ENCODE measurements at regions not wholly inside any gene's neighbourhood (a gene's known extent, or its start where the extent isn't known, plus 50 kb on each side); places are given as distances from the start of the nearest gene placed in this dataset.

- no peak for DNase-seq (ENCODE audit: extremely low read depth in 1 of 2, low read depth in 1 of 2)
These were observed 174.7 kb downstream of the LPIN1 start for GRCh38 chr2:11920993-11921583.

DNA sequence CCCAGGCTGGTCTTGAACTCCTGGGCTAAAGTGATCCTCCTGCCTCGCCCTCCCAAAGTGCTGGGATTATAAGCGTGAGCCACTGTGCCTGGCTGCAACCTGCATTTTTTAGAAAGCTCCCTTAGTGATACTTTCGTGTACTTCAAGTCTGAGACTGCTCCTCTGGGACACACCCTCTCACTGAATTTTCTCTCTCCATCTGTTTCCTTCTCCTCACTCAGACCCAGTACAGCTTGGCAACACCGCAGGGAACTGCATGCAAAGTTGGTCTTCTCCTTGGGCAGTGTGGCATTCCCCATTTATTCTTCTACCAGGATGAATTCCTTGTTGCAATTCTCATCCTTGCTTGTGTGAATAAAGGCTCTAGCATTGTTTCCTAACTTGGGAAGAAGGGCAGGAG, 175.9 kb downstream of the LPIN1 start:
- no peak for DNase-seq (ENCODE audit: extremely low read depth in 1 of 2, low read depth in 1 of 2)

DNA sequence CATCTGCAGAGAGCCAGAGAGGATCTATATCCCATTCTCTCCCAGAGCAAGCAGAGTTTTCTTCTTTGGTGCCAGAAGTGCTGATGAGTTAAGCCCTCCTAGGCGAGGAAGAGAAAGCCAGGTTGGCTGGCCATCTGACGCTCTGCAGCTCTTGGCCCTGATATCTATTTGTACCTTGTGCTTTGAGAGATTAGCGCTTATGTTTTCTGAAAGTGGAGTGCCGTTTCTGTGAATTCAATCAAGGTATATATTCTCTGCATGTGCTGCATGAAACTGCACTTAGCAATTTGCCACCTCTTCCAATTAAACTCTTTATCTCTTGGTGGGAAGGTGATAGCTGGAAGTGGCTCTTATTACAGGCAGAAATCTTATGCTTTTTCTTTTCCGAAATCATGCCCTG, 177.5 kb downstream of the LPIN1 start:
- no peak for DNase-seq (ENCODE audit: extremely low read depth in 1 of 2, low read depth in 1 of 2)

GRCh38 chr2:11925295-11926066, 179.0 kb downstream of the LPIN1 start:
- DNase-seq (ENCODE audit: extremely low read depth in 1 of 2, low read depth in 1 of 2), result no peak

DNA sequence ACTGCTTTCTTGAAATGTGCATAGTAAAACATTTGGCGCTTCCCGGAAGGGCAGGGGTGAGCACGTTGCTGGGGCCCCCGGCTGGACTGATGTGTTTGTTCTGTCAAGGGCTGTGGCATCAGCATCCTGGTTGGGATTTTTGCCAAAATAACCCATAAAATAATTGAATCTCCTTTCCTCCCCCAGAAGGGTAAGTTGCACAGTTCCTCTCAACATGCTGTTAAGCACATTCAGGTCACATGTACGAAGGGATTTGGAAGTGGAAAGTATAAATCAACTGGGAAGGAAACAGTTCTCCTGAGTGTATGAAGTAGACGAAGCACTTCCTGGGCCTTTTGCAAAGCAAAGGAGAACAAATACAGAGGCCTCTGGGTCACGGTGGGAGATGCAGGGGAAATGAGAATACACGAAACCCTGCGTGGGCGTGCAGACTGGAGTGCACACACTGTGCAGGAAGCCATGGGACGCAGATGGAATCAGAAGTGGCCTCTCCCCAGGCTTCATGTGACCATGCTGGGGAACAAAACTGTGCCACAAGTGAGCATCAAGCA, 183.9 kb downstream of the LPIN1 start:
- no peak for DNase-seq (ENCODE audit: extremely low read depth in 1 of 2, low read depth in 1 of 2)

- DNase-seq (ENCODE audit: extremely low read depth in 1 of 2, low read depth in 1 of 2), result no peak
These were observed 185.6 kb downstream of the LPIN1 start for GRCh38 chr2:11932048-11932512.

GRCh38 chr2:11932962-11933361, 186.5 kb downstream of the LPIN1 start:
- no peak for DNase-seq (ENCODE audit: extremely low read depth in 1 of 2, low read depth in 1 of 2)

DNA sequence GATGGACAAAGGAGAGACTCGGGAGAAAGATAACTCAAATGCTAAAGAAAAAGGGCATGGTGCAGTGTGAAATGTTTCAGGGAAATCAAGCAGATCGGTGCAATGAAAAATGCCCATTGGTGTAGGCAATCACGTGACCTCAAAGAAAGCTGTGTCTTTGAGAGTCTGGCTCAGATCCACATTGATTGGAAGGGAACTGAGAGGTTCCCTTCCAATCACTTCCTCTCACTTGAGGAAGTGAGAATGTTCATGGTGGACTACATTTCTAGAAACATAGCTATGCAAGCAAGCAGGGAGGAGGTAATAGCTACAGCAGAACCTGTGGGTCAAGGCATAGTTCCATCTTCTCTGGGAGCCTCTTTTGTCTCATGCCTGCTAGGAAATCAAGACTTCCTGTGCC, 187.4 kb downstream of the LPIN1 start:
- DNase-seq (ENCODE audit: extremely low read depth in 1 of 2, low read depth in 1 of 2), result no peak

DNA sequence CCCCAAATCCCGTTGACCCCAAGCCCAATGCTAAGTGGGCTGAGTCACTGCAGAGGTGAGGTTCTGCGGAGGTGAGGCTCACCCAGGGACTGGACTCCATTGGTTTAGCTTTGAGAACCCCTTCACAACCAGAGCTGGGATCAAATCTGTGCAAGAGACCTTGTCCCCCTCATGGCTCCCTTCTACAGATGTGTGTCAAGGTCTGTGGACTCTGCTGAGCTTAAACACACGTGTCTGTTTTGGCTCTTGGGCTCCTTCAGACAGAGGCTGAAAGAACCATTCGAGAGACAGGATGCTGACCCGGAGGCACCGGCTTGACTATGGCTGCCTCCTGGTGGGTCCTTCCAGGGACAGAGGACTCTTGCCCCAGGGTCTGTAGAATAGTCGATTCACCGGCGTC, 190.3 kb downstream of the LPIN1 start:
- DNase-seq (ENCODE audit: extremely low read depth in 1 of 2, low read depth in 1 of 2), result no peak

- DNase-seq (ENCODE audit: extremely low read depth in 1 of 2, low read depth in 1 of 2), result no peak
These were observed 191.8 kb downstream of the LPIN1 start for GRCh38 chr2:11938196-11938595.

- DNase-seq (ENCODE audit: extremely low read depth in 1 of 2, low read depth in 1 of 2), result no peak
These were observed 193.1 kb downstream of the LPIN1 start for GRCh38 chr2:11939523-11939922.

DNA sequence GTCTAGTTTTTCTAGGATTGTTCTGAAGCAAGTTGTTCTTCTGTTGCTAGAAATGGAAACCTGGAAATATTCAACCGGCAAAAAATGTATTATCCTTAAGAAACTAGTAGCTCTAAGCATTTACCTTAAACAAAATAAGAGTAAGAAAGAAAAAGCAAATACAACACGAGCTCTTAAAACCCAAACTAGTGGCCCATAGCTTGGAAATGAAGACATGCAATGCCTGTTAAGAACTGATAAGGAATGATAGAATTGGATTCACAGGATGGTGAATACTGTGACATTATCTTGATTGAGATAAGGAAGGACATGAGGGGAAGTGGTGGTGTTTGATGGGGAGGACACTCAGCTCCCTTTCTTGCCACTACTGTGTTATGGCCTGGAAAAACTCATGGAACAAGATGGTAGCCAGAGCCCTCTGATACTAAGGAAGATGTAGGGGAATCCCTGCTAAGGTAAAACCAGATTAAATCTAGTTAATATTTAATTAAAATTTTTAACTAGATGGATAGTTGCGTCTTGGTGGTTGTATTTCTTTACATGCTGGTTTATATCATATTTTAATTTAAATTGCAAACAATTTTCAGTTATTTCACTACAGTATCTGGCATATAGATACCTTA, 193.8 kb downstream of the LPIN1 start:
- DNase-seq (ENCODE audit: extremely low read depth in 1 of 2, low read depth in 1 of 2), result no peak

DNA sequence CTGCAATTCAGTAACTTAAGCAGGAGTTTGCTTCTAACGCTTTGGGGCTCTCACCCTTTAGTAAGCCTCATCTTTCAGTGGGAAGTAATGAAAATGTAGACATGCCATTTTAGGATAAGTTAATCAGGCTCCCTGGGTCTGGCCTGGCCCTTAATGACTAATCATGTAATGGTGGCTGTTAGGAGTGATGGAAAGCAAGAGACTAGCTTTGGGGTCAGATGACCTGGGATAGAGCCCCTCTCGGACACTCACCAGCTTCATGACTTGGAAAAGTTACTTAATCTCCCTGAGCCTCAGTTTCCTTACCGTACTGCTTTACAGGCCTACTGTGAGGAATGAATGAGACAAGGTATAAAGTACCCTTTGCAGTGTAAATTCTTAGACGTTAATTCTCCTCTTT, 194.4 kb downstream of the LPIN1 start:
- DNase-seq (ENCODE audit: extremely low read depth in 1 of 2, low read depth in 1 of 2), result no peak

DNA sequence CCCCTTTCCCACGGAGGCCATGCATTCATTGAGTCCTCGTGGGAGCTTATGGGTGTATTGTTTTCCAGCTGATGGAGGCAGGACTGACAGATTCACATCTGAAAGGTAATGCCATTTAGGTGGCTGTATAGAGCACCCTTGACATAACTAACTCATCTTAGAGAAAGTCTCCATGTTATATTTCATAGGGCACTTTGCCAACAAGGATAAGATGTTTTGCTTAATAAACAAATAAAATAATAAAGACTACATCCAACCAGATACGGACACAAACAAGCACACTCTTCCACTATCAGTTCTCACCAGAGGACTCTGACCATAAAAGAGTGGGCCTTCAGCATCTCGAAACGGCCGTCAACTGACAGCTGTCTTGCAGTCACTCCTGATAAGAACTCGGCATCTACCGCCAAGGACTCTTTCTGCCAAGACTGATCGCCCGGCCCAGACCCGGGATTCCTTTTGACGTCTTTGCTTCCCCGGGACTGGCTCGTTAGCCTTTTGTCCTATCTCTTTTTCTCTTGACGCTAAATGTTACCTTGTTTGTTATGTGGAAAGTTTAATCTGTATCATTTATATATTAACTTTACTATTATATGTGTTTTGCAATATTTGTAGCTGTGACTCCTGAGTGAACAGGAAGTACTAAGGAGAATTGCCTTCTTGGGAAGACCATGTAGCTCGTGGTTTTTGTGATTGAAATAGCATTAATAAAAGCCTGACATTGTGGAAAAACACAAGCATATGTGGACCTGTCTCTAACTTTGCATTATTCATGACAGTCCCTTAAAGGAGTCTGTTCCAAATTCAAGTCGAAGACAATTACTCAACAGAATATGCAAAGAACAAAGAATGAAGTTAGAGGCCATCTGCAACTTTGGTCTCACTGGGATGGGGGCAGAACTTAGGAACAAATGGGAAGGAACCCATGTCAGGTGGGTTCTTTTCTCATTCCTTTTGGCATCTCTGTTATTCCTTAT, 195.1 kb downstream of the LPIN1 start:
- no peak for DNase-seq (ENCODE audit: extremely low read depth in 1 of 2, low read depth in 1 of 2)

DNA sequence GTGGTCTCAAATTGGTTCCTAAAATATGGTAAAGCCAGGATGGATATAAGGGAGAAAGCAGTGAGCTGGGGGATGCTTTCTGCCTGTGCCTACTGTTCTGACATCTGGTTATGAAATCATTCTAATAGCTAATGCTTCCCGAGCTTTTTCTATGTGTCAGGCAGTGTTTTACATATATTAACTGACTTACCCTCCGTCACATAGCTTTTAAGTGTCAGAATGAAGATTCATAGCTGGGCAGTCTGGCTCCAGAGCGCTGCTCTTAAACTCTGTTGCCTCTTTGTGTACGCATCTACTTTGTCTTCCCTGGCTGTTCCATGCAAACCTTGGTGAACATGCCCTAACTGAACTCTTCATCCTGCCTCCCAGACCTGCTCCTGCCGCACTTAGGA, 195.7 kb downstream of the LPIN1 start:
- no peak for DNase-seq (ENCODE audit: extremely low read depth in 1 of 2, low read depth in 1 of 2)

GRCh38 chr2:11944311-11944710, 197.9 kb downstream of the LPIN1 start:
- DNase-seq (ENCODE audit: extremely low read depth in 1 of 2, low read depth in 1 of 2), result no peak

- DNase-seq (ENCODE audit: extremely low read depth in 1 of 2, low read depth in 1 of 2), result no peak
These were observed 199.0 kb downstream of the LPIN1 start for GRCh38 chr2:11945139-11946126.

- DNase-seq (ENCODE audit: extremely low read depth in 1 of 2, low read depth in 1 of 2), result no peak
These were observed 201.5 kb downstream of the LPIN1 start for GRCh38 chr2:11947956-11948355.

GRCh38 chr2:11949732-11950523, 203.5 kb downstream of the LPIN1 start:
- no peak for DNase-seq (ENCODE audit: extremely low read depth in 1 of 2, low read depth in 1 of 2)
